GM23248 (cell line): ENCODE measurements at regions not wholly inside any gene's neighbourhood (a gene's known extent, or its start where the extent isn't known, plus 50 kb on each side); places are given as distances from the start of the nearest gene placed in this dataset.

Source experiments
- EZH2 ChIP-seq: fragments of 200-600 bp; sonication (generic); IDR thresholded peaks from 2 replicates; pipeline ENCODE4 v1.6.1; 2018; ENCODE audit warnings: antibody characterized with exemption, mild to moderate bottlenecking; ENCODE audit not compliant: insufficient read depth, poor library complexity, severe bottlenecking
- EZH2phosphoT487 ChIP-seq: fragments of 200-600 bp; sonication (generic); IDR thresholded peaks from 2 replicates; pipeline ENCODE4 v1.6.1; 2018; ENCODE audit warnings: antibody characterized with exemption, moderate library complexity, mild to moderate bottlenecking, low read depth; ENCODE audit not compliant: insufficient read depth

DNA sequence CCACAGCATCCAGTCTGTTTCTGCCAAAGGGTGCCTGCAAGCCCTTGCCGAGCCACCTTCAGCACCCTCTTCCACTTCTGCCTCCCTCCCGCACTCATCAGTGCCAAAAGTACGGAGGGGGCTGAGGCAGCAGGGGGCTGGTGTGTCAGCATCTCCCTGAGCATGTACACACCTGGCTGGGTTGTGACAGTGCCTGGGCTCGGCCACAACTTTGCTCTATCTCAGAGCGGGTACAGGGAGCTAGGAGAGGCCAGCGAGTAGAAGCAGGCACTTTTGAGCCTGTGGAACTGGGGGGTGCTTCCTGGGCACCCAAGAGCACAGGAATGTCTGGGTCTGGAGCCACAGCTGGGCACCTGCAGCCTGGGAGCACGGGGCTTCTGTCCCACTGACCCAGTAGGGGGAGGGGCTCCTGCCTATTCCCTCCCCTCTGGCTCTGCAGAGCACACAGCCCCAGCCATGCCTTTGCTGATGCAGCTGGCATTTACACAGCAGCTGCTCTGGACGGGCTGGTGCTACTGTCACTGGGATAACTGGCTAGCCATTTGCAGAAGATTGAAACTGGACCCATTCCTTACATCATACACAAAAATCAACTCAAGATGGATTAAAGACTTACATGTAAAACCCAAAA, 319.8 kb upstream of the RRP15 start:
- no peak for TF ChIP-seq EZH2
- no peak for TF ChIP-seq EZH2phosphoT487
